H9 (cell line): ENCODE measurements at regions not wholly inside any gene's neighbourhood (a gene's known extent, or its start where the extent isn't known, plus 50 kb on each side); places are given as distances from the start of the nearest gene placed in this dataset.
"Not testable (repeated sequence)": the region's sequence is repeated elsewhere in the genome, so short reads cannot be mapped to it uniquely, and the experiment has no call there.

Source experiments
- DNase-seq: peaks from one replicate; pipeline ENCODE4 v3.0.0-alpha.2; 2017
- H2AFZ ChIP-seq: one replicate; pipeline ENCODE4 v1.6.1; 2013; ENCODE audit warnings: mild to moderate bottlenecking, low read length, control low read depth, moderate library complexity
- H2AK5ac ChIP-seq: 2 replicates; pipeline ENCODE4 v1.6.1; 2013; ENCODE audit warnings: low read length, control low read depth, mixed read lengths; ENCODE audit not compliant: insufficient read length
- H2BK120ac ChIP-seq: one replicate; pipeline ENCODE4 v1.6.1; 2013; ENCODE audit warnings: low read depth, mild to moderate bottlenecking, low read length, control low read depth, inconsistent platforms; ENCODE audit not compliant: poor library complexity, severe bottlenecking
- H2BK12ac ChIP-seq: 2 replicates; pipeline ENCODE4 v1.6.1; 2013; ENCODE audit warnings: low read length, control low read depth, mixed read lengths, low read depth; ENCODE audit not compliant: insufficient read length
- H2BK15ac ChIP-seq: 2 replicates; pipeline ENCODE4 v1.6.1; 2013; ENCODE audit warnings: low read depth, low read length, control low read depth
- H2BK20ac ChIP-seq: one replicate; pipeline ENCODE4 v1.6.1; 2013; ENCODE audit warnings: low read depth, mild to moderate bottlenecking, low read length, control low read depth, inconsistent platforms; ENCODE audit not compliant: poor library complexity, severe bottlenecking
- H2BK5ac ChIP-seq: 2 replicates; pipeline ENCODE4 v1.6.1; 2013; ENCODE audit warnings: low read length, control low read depth, mixed read lengths; ENCODE audit not compliant: insufficient read length
- H3K14ac ChIP-seq: 2 replicates; pipeline ENCODE4 v1.6.1; 2013; ENCODE audit warnings: low read length, control low read depth; ENCODE audit not compliant: insufficient read depth
- H3K18ac ChIP-seq: 2 replicates; pipeline ENCODE4 v1.6.1; 2013; ENCODE audit warnings: low read depth, mild to moderate bottlenecking, mixed read lengths, low read length, control low read depth; ENCODE audit not compliant: insufficient read length
- H3K23ac ChIP-seq: 2 replicates; pipeline ENCODE4 v1.6.1; 2013; ENCODE audit warnings: low read length, control low read depth, mixed read lengths, low read depth; ENCODE audit not compliant: insufficient read length
- H3K23me2 ChIP-seq: 2 replicates; pipeline ENCODE4 v1.6.1; 2013; ENCODE audit warnings: low read depth, mild to moderate bottlenecking, mixed read lengths, low read length, control low read depth; ENCODE audit not compliant: insufficient read length, poor library complexity, severe bottlenecking
- H3K27ac ChIP-seq: 2 replicates; pipeline ENCODE4 v1.5.1; 2013; ENCODE audit warnings: low read length, control low read depth, mixed read lengths, low read depth; ENCODE audit not compliant: insufficient read length
- H3K27me3 ChIP-seq: 2 replicates; pipeline ENCODE4 v1.6.1; 2013; ENCODE audit warnings: low read length, control low read depth, inconsistent platforms; ENCODE audit not compliant: insufficient read depth
- H3K4ac ChIP-seq: 2 replicates; pipeline ENCODE4 v1.6.1; 2013; ENCODE audit warnings: low read depth, mild to moderate bottlenecking, control low read depth, inconsistent platforms, low read length, moderate library complexity
- H3K4me1 ChIP-seq: 2 replicates; pipeline ENCODE4 v1.6.1; 2013; ENCODE audit warnings: low read length, control low read depth, inconsistent platforms; ENCODE audit not compliant: insufficient read depth
- H3K4me2 ChIP-seq: 2 replicates; pipeline ENCODE4 v1.6.1; 2013; ENCODE audit warnings: low read length, control low read depth, mixed read lengths; ENCODE audit not compliant: insufficient read length, insufficient read depth
- H3K56ac ChIP-seq: 2 replicates; pipeline ENCODE4 v1.6.1; 2013; ENCODE audit warnings: low read depth, mild to moderate bottlenecking, mixed read lengths, low read length, control low read depth; ENCODE audit not compliant: insufficient read length
- H3K79me1 ChIP-seq: 2 replicates; pipeline ENCODE4 v1.6.1; 2013; ENCODE audit warnings: low read depth, mild to moderate bottlenecking, moderate library complexity, low read length, control low read depth, inconsistent platforms; ENCODE audit not compliant: insufficient read depth, poor library complexity, severe bottlenecking
- H3K79me2 ChIP-seq: 2 replicates; pipeline ENCODE4 v1.6.1; 2013; ENCODE audit warnings: low read length, control low read depth, inconsistent platforms; ENCODE audit not compliant: insufficient read depth
- H3K9ac ChIP-seq: 2 replicates; pipeline ENCODE4 v1.6.1; 2013; ENCODE audit warnings: low read length, control low read depth, mixed read lengths; ENCODE audit not compliant: insufficient read length; ENCODE audit errors: extremely low read depth
- H3K9me3 ChIP-seq: one replicate; pipeline ENCODE4 v1.6.1; 2013; ENCODE audit warnings: low read depth, low read length, inconsistent platforms; ENCODE audit not compliant: control insufficient read depth
- H3T11ph ChIP-seq: one replicate; pipeline ENCODE4 v1.6.1; 2013; ENCODE audit warnings: mild to moderate bottlenecking, low read length, control low read depth, inconsistent platforms
- H4K20me1 ChIP-seq: one replicate; pipeline ENCODE4 v1.6.1; 2013; ENCODE audit not compliant: control insufficient read depth, insufficient read length, insufficient read depth
- H4K5ac ChIP-seq: 2 replicates; pipeline ENCODE4 v1.6.1; 2013; ENCODE audit warnings: low read depth, mild to moderate bottlenecking, mixed read lengths, low read length, control low read depth; ENCODE audit not compliant: insufficient read length
- H4K8ac ChIP-seq: replicated peaks from 2 replicates; pipeline ENCODE4 v1.6.1; 2013; ENCODE audit warnings: low read length, control low read depth, mixed read lengths, low read depth; ENCODE audit not compliant: insufficient read length
- H4K91ac ChIP-seq: 2 replicates; pipeline ENCODE4 v1.6.1; 2013; ENCODE audit warnings: low read depth, mild to moderate bottlenecking, moderate library complexity, mixed read lengths, low read length, control low read depth; ENCODE audit not compliant: insufficient read length
- H3K27ac Mint-ChIP-seq, 3 experiments: 2 replicates in 2 of 3; 3 replicates in 1 of 3; pipeline ENCODE4 v1.8.0; 2020 to 2021; ENCODE audit warnings: mixed read lengths in 3 of 3, mild to moderate bottlenecking in 1 of 3, moderate library complexity in 1 of 3
- H3K27me3 Mint-ChIP-seq: 2 replicates; pipeline ENCODE4 v1.8.0; 2021; ENCODE audit warnings: low read depth, mild to moderate bottlenecking, moderate library complexity, mixed read lengths
- H3K36me3 Mint-ChIP-seq, 3 experiments: 2 replicates in 2 of 3; 3 replicates in 1 of 3; pipeline ENCODE4 v1.8.0; 2020 to 2021; ENCODE audit warnings: low read depth in 3 of 3, mixed read lengths in 3 of 3; ENCODE audit not compliant: insufficient read depth in 1 of 3
- H3K4me1 Mint-ChIP-seq, 2 experiments: 2 replicates each; pipeline ENCODE4 v1.8.0; 2020; ENCODE audit warnings: mixed read lengths in 2 of 2
- H3K4me3 Mint-ChIP-seq, 2 experiments: 2 replicates in 1 of 2; 3 replicates in 1 of 2; pipeline ENCODE4 v1.8.0; 2020 to 2021; ENCODE audit warnings: mild to moderate bottlenecking in 2 of 2, mixed read lengths in 2 of 2, moderate library complexity in 1 of 2
- H3K9me3 Mint-ChIP-seq, 2 experiments: 2 replicates in 1 of 2; 3 replicates in 1 of 2; pipeline ENCODE4 v1.8.0; 2020; ENCODE audit warnings: mild to moderate bottlenecking in 2 of 2, mixed read lengths in 2 of 2, moderate library complexity in 1 of 2
- WGBS: extraction: QIAGEN DNeasy Blood & Tissue Kit; methylation state at CpG from one replicate; pipeline ENCODE4 v1.1.7; 2013; ENCODE audit warnings: missing lambda C conversion rate, low lambda C conversion rate, mixed read lengths; ENCODE audit not compliant: insufficient read length; ENCODE audit errors: extremely low coverage; 5-methylcytosine and 5-hydroxymethylcytosine counted together

GRCh38 chr7:67335663-67336062, 339.0 kb downstream of the TYW1 start:
- not testable (repeated sequence) for H2AK5ac ChIP-seq, H4K20me1 ChIP-seq, H2BK15ac ChIP-seq, H3K4me1 ChIP-seq, H3K27ac Mint-ChIP-seq, H2BK20ac ChIP-seq, H3K9me3 ChIP-seq, H3K9ac ChIP-seq, H3T11ph ChIP-seq, H3K4me2 ChIP-seq, H4K5ac ChIP-seq, H4K91ac ChIP-seq, H3K36me3 Mint-ChIP-seq, H4K8ac ChIP-seq, H3K79me2 ChIP-seq, H3K18ac ChIP-seq, H2AFZ ChIP-seq, H2BK12ac ChIP-seq, H3K14ac ChIP-seq, H3K4me3 Mint-ChIP-seq, H3K27me3 Mint-ChIP-seq, H2BK5ac ChIP-seq, H3K4ac ChIP-seq, H3K27me3 ChIP-seq, H3K27ac ChIP-seq, H3K56ac ChIP-seq, H2BK120ac ChIP-seq, H3K23me2 ChIP-seq, H3K23ac ChIP-seq, H3K9me3 Mint-ChIP-seq, H3K79me1 ChIP-seq, DNase-seq
- peaks cover 12 to 14% of the 10 kb centered on the region in 2 experiments for H3K4me1 Mint-ChIP-seq
- no CpG with 5 or more reads among the region's 8 CpGs for WGBS

DNA sequence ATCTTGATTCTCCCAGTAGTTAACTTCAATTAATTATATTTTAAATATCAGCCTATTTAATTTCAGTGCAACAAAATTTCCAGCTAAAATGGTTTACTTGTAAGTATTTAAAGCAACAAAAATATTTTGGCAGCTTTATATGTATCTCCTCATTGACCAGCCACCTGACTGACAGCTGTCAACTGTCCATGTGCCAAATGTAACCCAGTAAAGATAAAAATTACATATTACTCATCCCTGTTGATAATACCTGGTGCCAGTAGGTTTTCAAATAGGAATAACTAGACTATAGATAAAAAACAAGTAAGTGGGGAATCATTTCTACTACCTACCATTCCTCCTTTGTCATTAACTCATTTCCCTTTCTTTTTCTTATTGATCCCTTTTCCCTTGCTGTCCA, 341.9 kb downstream of the TYW1 start:
- not testable (repeated sequence) for H2BK12ac ChIP-seq, H2BK20ac ChIP-seq, H3K27me3 Mint-ChIP-seq, H3K9ac ChIP-seq, H3K4me1 ChIP-seq, H3K36me3 Mint-ChIP-seq, H4K91ac ChIP-seq, H4K20me1 ChIP-seq, DNase-seq, H4K8ac ChIP-seq, H3K4me3 Mint-ChIP-seq, H3K79me1 ChIP-seq, H2BK120ac ChIP-seq, H3K9me3 Mint-ChIP-seq, H2AFZ ChIP-seq, H3K27ac ChIP-seq, H3K27me3 ChIP-seq, H3K14ac ChIP-seq, H3K4ac ChIP-seq, H3K79me2 ChIP-seq, H2AK5ac ChIP-seq, H3K18ac ChIP-seq, H3T11ph ChIP-seq, H4K5ac ChIP-seq, H3K23ac ChIP-seq, H2BK15ac ChIP-seq, H3K9me3 ChIP-seq, H3K4me2 ChIP-seq, H3K23me2 ChIP-seq, H2BK5ac ChIP-seq, H3K56ac ChIP-seq
- peaks cover 12 to 14% of the 10 kb centered on the region in 2 experiments for H3K4me1 Mint-ChIP-seq
- H3K27ac Mint-ChIP-seq = 0 out of 7 replicates have a peak overlapping the region, but pooled peaks of 1 of the 3 experiments have one; percentile 64
